ENCODE measurements at regions not wholly inside any gene's neighbourhood (a gene's known extent, or its start where the extent isn't known, plus 50 kb on each side); places are given as distances from the start of the nearest gene placed in this dataset.

GRCh38 chr15:58293622-58294550 is 137.9 kb upstream of the LIPC start:
- no peak overlapping the region for H3K27ac ChIP-seq (ENCODE audit: extremely low read length, insufficient read depth, low read length)
- no peaks in the 10 kb centered on the region for H3K27me3 ChIP-seq (ENCODE audit: control insufficient read depth in 1 of 2, insufficient read depth in 2 of 2, low read length in 2 of 2)
- ChIA-PET CTCF (ENCODE audit: low intra/inter-chr PET ratio, low total read pairs) (no interaction called here), POLR2A (interaction anchor here (1.0 to 1.8 kb wide), 3 partner anchors 9 to 39 kb away, joined by 3 read pairs; no protein-coding TSS in a partner anchor)
- H3K36me3 ChIP-seq (replicated peaks in 1 of 2; ENCODE audit: control insufficient read depth in 1 of 2, insufficient read depth in 2 of 2, low read length in 2 of 2): no peaks in the 10 kb centered on the region
- no peaks in the 10 kb centered on the region for H3K79me2 ChIP-seq (ENCODE audit: insufficient read depth, low read length)
- no peaks in the 10 kb centered on the region for H4K20me1 ChIP-seq (ENCODE audit: insufficient read depth, low read length)
- 14% methylated on average over 6 of the region's 8 CpGs for WGBS (ENCODE audit: low lambda C conversion rate)
- DNase-seq (ENCODE audit: low spot score): no peak
- H3K4me2 ChIP-seq (ENCODE audit: low read depth, low read length): peak overlapping the region; percentile 18; the same call in 1 of the 2 replicates
- FAIRE-seq: peak; percentile 18
- BruUV-seq (replicated peaks): no TSS peak
- H3K4me3 ChIP-seq (replicated peaks in 1 of 3; ENCODE audit: insufficient read depth in 1 of 3, low read depth in 2 of 3, low read length in 3 of 3): no peak overlapping the region
- H3K9ac ChIP-seq (ENCODE audit: insufficient read depth, low read depth, low read length): no peak overlapping the region
- peak; percentile 64 for ATAC-seq
- peak overlapping the region; percentile 17 for H2AFZ ChIP-seq (ENCODE audit: low read length)
- in situ Hi-C loops (cut with HindIII; ENCODE audit: extremely low pct_ligation_motif_present, low pct_unique_long_range_greater_than_20kb) (no loop called here), intact Hi-C loops (cut with micrococcal nuclease; ENCODE audit: unreplicated experiment) (no loop called here)
- peaks cover 21% of the 10 kb centered on the region for H3K4me1 ChIP-seq (ENCODE audit: insufficient read depth, low read length)
- H3K9me3 ChIP-seq (ENCODE audit: low read length): peaks cover 14% of the 10 kb centered on the region; the same call in 1 of the 2 replicates
- TF ChIP-seq SOX6 (IDR thresholded peaks at IDR 0.05): no peak
- peak; percentile 64; the same call in 1 of the 2 replicates for TF ChIP-seq SOX6 (CRISPR knock-in tag; IDR thresholded peaks at IDR 0.05)
- TF ChIP-seq HNRNPK (IDR thresholded peaks at IDR 0.05; ENCODE audit: low read depth, low read length, poor library complexity, severe bottlenecking): no peak
- no peak for TF ChIP-seq MZF1 (CRISPR knock-in tag; IDR thresholded peaks at IDR 0.05; ENCODE audit: borderline replicate concordance)
- no peak for TF ChIP-seq ZNF441 (CRISPR knock-in tag; IDR thresholded peaks at IDR 0.05; ENCODE audit: borderline replicate concordance)
- 0 out of 2 replicates have a peak, but pooled peaks have one; percentile 28 for TF ChIP-seq NR2F2 (IDR thresholded peaks at IDR 0.05; ENCODE audit: borderline replicate concordance, low read depth)
- no peak for TF ChIP-seq NR1H2 (CRISPR knock-in tag; IDR thresholded peaks at IDR 0.05; ENCODE audit: borderline replicate concordance, low read depth)
- TF ChIP-seq ZNF530 (CRISPR knock-in tag; IDR thresholded peaks at IDR 0.05; ENCODE audit: low read depth): no peak
- TF ChIP-seq U2AF2 (IDR thresholded peaks at IDR 0.05; ENCODE audit: low read depth, low read length): no peak
- no peak for TF ChIP-seq PRMT3 (CRISPR knock-in tag; IDR thresholded peaks at IDR 0.05; ENCODE audit: borderline replicate concordance, low read depth)
- TF ChIP-seq RELA (CRISPR knock-in tag; IDR thresholded peaks at IDR 0.05): no peak
- TF ChIP-seq SALL1 (CRISPR knock-in tag; IDR thresholded peaks at IDR 0.05): 0 out of 2 replicates have a peak, but pooled peaks have one; percentile 5
- TF ChIP-seq STAG1 (CRISPR knock-in tag; IDR thresholded peaks at IDR 0.05): no peak
- peak; percentile 59; the same call in 1 of the 2 replicates for TF ChIP-seq SOX5 (CRISPR knock-in tag; IDR thresholded peaks at IDR 0.05; ENCODE audit: borderline replicate concordance)
- no peak for TF ChIP-seq ZNF781 (CRISPR knock-in tag; IDR thresholded peaks at IDR 0.05; ENCODE audit: borderline replicate concordance, not compliant biosample characterization)
- no peak for TF ChIP-seq PCBP2 (optimal IDR thresholded peaks at IDR 0.05; ENCODE audit: low read depth, low read length, poor library complexity, severe bottlenecking)
- peak; percentile 82 for TF ChIP-seq ZEB1 (IDR thresholded peaks at IDR 0.05; ENCODE audit: insufficient replicate concordance, low read depth)
- no peak for TF ChIP-seq ERF (CRISPR knock-in tag; IDR thresholded peaks at IDR 0.05)
- TF ChIP-seq SOX13 (IDR thresholded peaks at IDR 0.05): no peak
- TF ChIP-seq SOX13 (CRISPR knock-in tag; conservative IDR thresholded peaks at IDR 0.05 in 1 of 2, IDR thresholded peaks at IDR 0.05 in 1 of 2): peak in 1 of 2 experiments; percentile 43; a peak in 1 of 4 replicates
- no peak for TF ChIP-seq FOXA1 (IDR thresholded peaks at IDR 0.05)
- TF ChIP-seq FOXA1 (CRISPR knock-in tag; IDR thresholded peaks at IDR 0.05): no peak
